MCF 10A (cell line): ENCODE measurements at regions not wholly inside any gene's neighbourhood (a gene's known extent, or its start where the extent isn't known, plus 50 kb on each side); places are given as distances from the start of the nearest gene placed in this dataset.
"Not testable (repeated sequence)": the region's sequence is repeated elsewhere in the genome, so short reads cannot be mapped to it uniquely, and the experiment has no call there.

Experiments used
- BruUV-seq: library from RNA; stranded (reverse); fragments of 400-500 nt; replicated peaks from 2 replicates; lab custom pipeline; 2021; lab: Mats Ljungman, UMichigan
- CTCF ChIA-PET: fragments of 300-600 bp; sonication (Branson Sonifier 250); formaldehyde crosslinking; extraction: SDS; loops from one replicate; lab custom pipeline; 2021; ENCODE audit warnings: antibody characterized with exemption, inconsistent platforms; lab: Yijun Ruan, JAX
- POLR2A ChIA-PET: fragments of 300-600, 350-650 bp; sonication (Branson Sonifier 250); formaldehyde crosslinking; extraction: SDS; loops from one replicate; lab custom pipeline; 2020; ENCODE audit warnings: antibody characterized with exemption, inconsistent platforms; lab: Yijun Ruan, JAX
- DNase-seq: peaks from one replicate; pipeline ENCODE4 v3.0.0-alpha.2; 2018; ENCODE audit not compliant: unreplicated experiment
- H3K27ac Mint-ChIP-seq: one replicate; pipeline ENCODE4 v1.8.0; 2022; ENCODE audit warnings: mild to moderate bottlenecking, low read depth, mixed read lengths; ENCODE audit not compliant: unreplicated experiment
- H3K27me3 Mint-ChIP-seq: one replicate; pipeline ENCODE4 v1.8.0; 2022; ENCODE audit warnings: mixed read lengths; ENCODE audit not compliant: insufficient read depth, unreplicated experiment
- H3K36me3 Mint-ChIP-seq: one replicate; pipeline ENCODE4 v1.8.0; 2022; ENCODE audit warnings: mild to moderate bottlenecking, moderate library complexity, mixed read lengths; ENCODE audit not compliant: insufficient read depth, unreplicated experiment
- H3K4me1 Mint-ChIP-seq: one replicate; pipeline ENCODE4 v1.8.0; 2022; ENCODE audit warnings: mixed read lengths; ENCODE audit not compliant: insufficient read depth, unreplicated experiment
- H3K4me3 Mint-ChIP-seq: one replicate; pipeline ENCODE4 v1.8.0; 2022; ENCODE audit warnings: mild to moderate bottlenecking, moderate library complexity, mixed read lengths; ENCODE audit not compliant: unreplicated experiment
- H3K9me3 Mint-ChIP-seq: one replicate; pipeline ENCODE4 v1.8.0; 2022; ENCODE audit warnings: mixed read lengths; ENCODE audit not compliant: unreplicated experiment
- CTCF ChIP-seq: fragments of 200-600 bp; IDR thresholded peaks from one replicate; pipeline ENCODE4 v1.8.0; 2022; ENCODE audit warnings: antibody characterized with exemption, mild to moderate bottlenecking; ENCODE audit not compliant: unreplicated experiment
- intact Hi-C: fragments of 100-400 bp; cut with micrococcal nuclease; formaldehyde crosslinking; loops from 2 replicates; pipeline ENCODE4 v1.14.1; 2022

- Mint-ChIP-seq H3K36me3 (no peaks in the 10 kb centered on the region), H3K27me3 (no peaks in the 10 kb centered on the region), H3K9me3 (no peaks in the 10 kb centered on the region), H3K4me1 (no peaks in the 10 kb centered on the region), H3K4me3 (no peak overlapping the region), H3K27ac (no peak overlapping the region)
- intact Hi-C loops, result no loop called here
- POLR2A ChIA-PET, result no interaction called here
- CTCF ChIA-PET, result no interaction called here
- DNase-seq, result no peak
- TF ChIP-seq CTCF, result no peak
- no TSS peak for BruUV-seq
Observed at GRCh38 chr3:162626172-162626571, 1129.6 kb downstream of the OTOL1 start.

- BruUV-seq, result no TSS peak
- Mint-ChIP-seq H3K9me3 (no peaks in the 10 kb centered on the region), H3K27ac (no peak overlapping the region), H3K36me3 (no peaks in the 10 kb centered on the region), H3K4me3 (no peak overlapping the region), H3K4me1 (peaks cover 9% of the 10 kb centered on the region), H3K27me3 (no peaks in the 10 kb centered on the region)
- POLR2A ChIA-PET, result no interaction called here
- TF ChIP-seq CTCF, result no peak
- CTCF ChIA-PET, result interaction anchor here (1.0 kb wide), 1 partner anchor 12 kb away, joined by 3 read pairs; no protein-coding TSS in a partner anchor
- no peak for DNase-seq
- intact Hi-C loops, result no loop called here
Observed at GRCh38 chr3:162628531-162628930, 1131.9 kb downstream of the OTOL1 start.

GRCh38 chr3:162629372-162629771 lies 1132.8 kb downstream of the OTOL1 start:
- intact Hi-C loops, result no loop called here
- ChIA-PET CTCF (interaction anchor here (1.0 kb wide), 1 partner anchor 11 kb away, joined by 3 read pairs; no protein-coding TSS in a partner anchor), POLR2A (no interaction called here)
- Mint-ChIP-seq H3K4me3 (no peak overlapping the region), H3K4me1 (peaks cover 9% of the 10 kb centered on the region), H3K36me3 (no peaks in the 10 kb centered on the region), H3K9me3 (no peaks in the 10 kb centered on the region), H3K27ac (no peak overlapping the region), H3K27me3 (no peaks in the 10 kb centered on the region)
- DNase-seq, result no peak
- no TSS peak for BruUV-seq
- no peak for TF ChIP-seq CTCF

GRCh38 chr3:162632672-162633071 lies 1136.1 kb downstream of the OTOL1 start:
- ChIA-PET CTCF (no interaction called here), POLR2A (no interaction called here)
- no peaks in the 10 kb centered on the region for H3K27me3 Mint-ChIP-seq
- no peaks in the 10 kb centered on the region for H3K9me3 Mint-ChIP-seq
- DNase-seq, result no peak
- no peak for TF ChIP-seq CTCF
- H3K36me3 Mint-ChIP-seq, result no peaks in the 10 kb centered on the region
- H3K4me1 Mint-ChIP-seq, result peaks cover 9% of the 10 kb centered on the region
- no peak overlapping the region for H3K4me3 Mint-ChIP-seq
- intact Hi-C loops, result no loop called here
- BruUV-seq, result no TSS peak
- no peak overlapping the region for H3K27ac Mint-ChIP-seq

- H3K9me3 Mint-ChIP-seq, BruUV-seq, H3K4me3 Mint-ChIP-seq, intact Hi-C loops, POLR2A ChIA-PET, H3K36me3 Mint-ChIP-seq, H3K27me3 Mint-ChIP-seq, H3K4me1 Mint-ChIP-seq, DNase-seq, H3K27ac Mint-ChIP-seq: not testable (repeated sequence)
- CTCF ChIA-PET, result interaction anchor here (1.2 kb wide), 1 partner anchor 11 kb away, joined by 3 read pairs; no protein-coding TSS in a partner anchor
Observed at GRCh38 chr3:162640208-162640607, 1143.6 kb downstream of the OTOL1 start.
